AG09309 (cell line): ENCODE measurements at regions not wholly inside any gene's neighbourhood (a gene's known extent, or its start where the extent isn't known, plus 50 kb on each side); places are given as distances from the start of the nearest gene placed in this dataset.

Experiments
- DNase-seq: peaks from one replicate; pipeline ENCODE4 v3.0.0-alpha.2; 2010; ENCODE audit warnings: low read depth
- H3K4me3 ChIP-seq: 2 replicates; pipeline ENCODE4 v1.5.1; 2011; ENCODE audit warnings: mild to moderate bottlenecking, low read depth, low read length, moderate library complexity; ENCODE audit not compliant: control insufficient read depth
- CTCF ChIP-seq: IDR thresholded peaks from 2 replicates; pipeline ENCODE4 v1.5.1; 2011; ENCODE audit warnings: mild to moderate bottlenecking, low read depth, low read length, inconsistent platforms; ENCODE audit not compliant: insufficient read depth, control insufficient read depth; ENCODE audit errors: missing control alignments

- no peak for TF ChIP-seq CTCF
- DNase-seq = no peak
- no peak overlapping the region for H3K4me3 ChIP-seq
Measured at GRCh38 chr1:219560856-219561255, 52.0 kb downstream of the ZC3H11B start.

GRCh38 chr1:219559899-219560298, 53.0 kb downstream of the ZC3H11B start:
- TF ChIP-seq CTCF = no peak
- no peak overlapping the region for H3K4me3 ChIP-seq
- DNase-seq = no peak

GRCh38 chr1:219555806-219556205, 57.1 kb downstream of the ZC3H11B start:
- DNase-seq = peak; percentile 37
- TF ChIP-seq CTCF = no peak
- H3K4me3 ChIP-seq = no peak overlapping the region

DNA sequence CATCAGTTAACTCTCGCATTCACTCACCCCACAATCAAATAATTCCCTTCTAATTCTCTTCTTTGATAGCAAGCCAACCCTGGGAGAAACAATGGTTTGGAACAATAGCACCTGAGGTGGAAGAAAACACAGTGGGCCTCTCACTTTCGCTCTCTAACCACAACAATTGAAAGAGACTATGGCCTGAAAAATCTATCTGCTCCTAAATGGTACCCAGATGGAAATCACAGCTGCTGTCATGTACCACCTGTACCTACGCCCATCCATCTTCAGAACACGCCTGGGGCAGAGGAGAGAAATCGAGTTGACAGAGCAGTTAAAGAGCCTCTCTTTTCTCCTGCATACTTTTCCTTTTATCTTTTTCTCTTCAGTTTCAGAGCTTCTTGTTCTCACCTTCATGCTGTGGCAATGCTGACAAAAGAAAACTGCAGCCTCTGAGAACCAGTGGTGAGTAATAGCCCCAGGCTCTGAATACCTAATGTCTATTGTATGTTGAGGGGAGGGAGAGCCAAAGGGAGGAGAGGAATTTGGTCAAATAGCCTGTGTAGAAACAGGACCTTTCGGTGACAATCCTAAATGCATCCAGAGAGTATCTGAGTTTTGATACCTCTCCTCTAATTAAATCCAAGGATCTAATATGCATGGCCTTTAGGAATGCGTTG, 57.7 kb downstream of the ZC3H11B start:
- peak; percentile 18 for DNase-seq
- TF ChIP-seq CTCF = no peak
- H3K4me3 ChIP-seq = no peak overlapping the region

DNA sequence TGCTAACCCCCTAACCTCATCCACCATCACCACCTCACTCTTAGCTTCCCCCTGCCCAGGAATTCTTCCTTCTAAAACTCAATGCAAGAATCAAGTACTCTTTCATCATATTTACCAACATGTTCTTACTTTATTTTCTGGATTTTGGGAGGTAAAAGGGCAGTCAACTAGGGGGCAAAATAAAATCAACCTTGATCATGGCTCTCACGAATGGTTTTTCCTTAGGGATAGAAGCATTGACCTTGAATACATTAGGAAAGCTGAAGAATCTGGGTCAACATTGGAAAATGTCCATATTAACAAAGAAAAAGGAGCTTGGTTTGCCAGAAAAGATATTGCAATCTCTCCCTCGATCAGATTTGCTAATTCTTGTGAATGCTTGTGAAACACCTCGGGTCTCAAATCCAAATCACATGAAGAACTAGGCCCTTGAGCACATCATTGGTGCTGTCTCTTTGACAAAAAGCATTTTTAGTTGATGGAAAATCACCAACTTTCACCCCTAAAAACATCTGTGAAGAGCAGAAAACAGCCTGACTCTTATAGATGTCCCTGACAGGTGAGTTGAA, 58.9 kb downstream of the ZC3H11B start:
- no peak overlapping the region for H3K4me3 ChIP-seq
- TF ChIP-seq CTCF = no peak
- peak; percentile 11 for DNase-seq

GRCh38 chr1:219550201-219550600, 62.7 kb downstream of the ZC3H11B start:
- DNase-seq = no peak
- no peak for TF ChIP-seq CTCF
- no peak overlapping the region for H3K4me3 ChIP-seq
